ENCODE measurements at regions not wholly inside any gene's neighbourhood (a gene's known extent, or its start where the extent isn't known, plus 50 kb on each side); places are given as distances from the start of the nearest gene placed in this dataset.

GRCh38 chr3:30354513-30354912, 251.9 kb upstream of the TGFBR2 start:
- intact Hi-C loops (cut with DNase I; ENCODE audit: low total_unique reads): no loop called here
- DNase-seq (ENCODE audit: low spot score in 2 of 2): no peak

GRCh38 chr3:30354972-30355371, 251.4 kb upstream of the TGFBR2 start:
- 74 to 78% methylated on average over 7 of the region's 7 CpGs for WGBS, 2 donors

More at GRCh38 chr3:30354513-30354912, 251.9 kb upstream of the TGFBR2 start:
- no peak for TF ChIP-seq CTCF (IDR thresholded peaks at IDR 0.05)
- TF ChIP-seq POLR2A (IDR thresholded peaks at IDR 0.05): no peak
- 40 to 71% methylated on average over 1 of the region's 1 CpG for WGBS, 2 donors
- no peak overlapping the region for H3K4me3 ChIP-seq (ENCODE audit: low read depth, poor library complexity, severe bottlenecking)

GRCh38 chr3:30355622-30356021, 250.8 kb upstream of the TGFBR2 start:
- intact Hi-C loops (cut with DNase I; ENCODE audit: low total_unique reads): no loop called here
- TF ChIP-seq CTCF (IDR thresholded peaks at IDR 0.05) (no peak), POLR2A (IDR thresholded peaks at IDR 0.05) (no peak)
- DNase-seq (ENCODE audit: low spot score in 2 of 2): no peak
- WGBS, 2 donors: 94 to 97% methylated on average over 1 of the region's 1 CpG
- H3K4me3 ChIP-seq (ENCODE audit: low read depth, poor library complexity, severe bottlenecking): no peak overlapping the region

More at GRCh38 chr3:30354972-30355371, 251.4 kb upstream of the TGFBR2 start:
- intact Hi-C loops (cut with DNase I; ENCODE audit: low total_unique reads): no loop called here
- H3K4me3 ChIP-seq (ENCODE audit: low read depth, poor library complexity, severe bottlenecking): no peak overlapping the region
- no peak for TF ChIP-seq POLR2A (IDR thresholded peaks at IDR 0.05)
- TF ChIP-seq CTCF (IDR thresholded peaks at IDR 0.05): no peak
- no peak for DNase-seq (ENCODE audit: low spot score in 2 of 2)

- no peak overlapping the region for H3K4me3 ChIP-seq (ENCODE audit: low read depth, poor library complexity, severe bottlenecking)
- TF ChIP-seq POLR2A (IDR thresholded peaks at IDR 0.05) (no peak), CTCF (IDR thresholded peaks at IDR 0.05) (no peak)
- DNase-seq (ENCODE audit: low spot score in 2 of 2): no peak
- intact Hi-C loops (cut with DNase I; ENCODE audit: low total_unique reads): no loop called here
- 62 to 68% methylated on average over 6 of the region's 6 CpGs for WGBS, 2 donors
Observed at GRCh38 chr3:30356866-30357753, 249.3 kb upstream of the TGFBR2 start.

GRCh38 chr3:30357897-30358296, 248.5 kb upstream of the TGFBR2 start:
- DNase-seq (ENCODE audit: low spot score in 2 of 2): no peak
- intact Hi-C loops (cut with DNase I; ENCODE audit: low total_unique reads): no loop called here
- WGBS, 2 donors: 18 to 26% methylated on average over 2 of the region's 2 CpGs
- no peak for TF ChIP-seq POLR2A (IDR thresholded peaks at IDR 0.05)
- no peak for TF ChIP-seq CTCF (IDR thresholded peaks at IDR 0.05)
- H3K4me3 ChIP-seq (ENCODE audit: low read depth, poor library complexity, severe bottlenecking): no peak overlapping the region
